ENCODE measurements at regions not wholly inside any gene's neighbourhood (a gene's known extent, or its start where the extent isn't known, plus 50 kb on each side); places are given as distances from the start of the nearest gene placed in this dataset.

DNA sequence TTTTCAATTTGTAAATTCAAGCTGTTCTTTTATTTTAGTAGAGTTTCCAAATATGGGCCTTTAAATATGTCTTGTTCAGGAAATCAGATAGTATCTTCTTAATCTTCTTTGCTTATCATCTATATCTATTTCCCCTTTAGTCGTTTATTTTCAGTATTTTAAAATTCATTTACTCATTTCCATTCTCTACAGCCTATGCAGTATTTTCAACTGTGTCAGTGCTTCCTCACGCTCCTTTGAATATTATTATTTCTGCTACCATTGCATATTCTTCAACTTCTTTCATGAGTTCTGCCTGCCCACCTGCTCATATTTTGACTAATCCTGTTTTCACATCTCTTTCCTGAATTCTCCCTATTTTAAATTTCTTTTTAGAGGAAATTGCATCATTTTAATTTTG lies 185.4 kb downstream of the DKK2 start:
- TF ChIP-seq, protein P1, sequence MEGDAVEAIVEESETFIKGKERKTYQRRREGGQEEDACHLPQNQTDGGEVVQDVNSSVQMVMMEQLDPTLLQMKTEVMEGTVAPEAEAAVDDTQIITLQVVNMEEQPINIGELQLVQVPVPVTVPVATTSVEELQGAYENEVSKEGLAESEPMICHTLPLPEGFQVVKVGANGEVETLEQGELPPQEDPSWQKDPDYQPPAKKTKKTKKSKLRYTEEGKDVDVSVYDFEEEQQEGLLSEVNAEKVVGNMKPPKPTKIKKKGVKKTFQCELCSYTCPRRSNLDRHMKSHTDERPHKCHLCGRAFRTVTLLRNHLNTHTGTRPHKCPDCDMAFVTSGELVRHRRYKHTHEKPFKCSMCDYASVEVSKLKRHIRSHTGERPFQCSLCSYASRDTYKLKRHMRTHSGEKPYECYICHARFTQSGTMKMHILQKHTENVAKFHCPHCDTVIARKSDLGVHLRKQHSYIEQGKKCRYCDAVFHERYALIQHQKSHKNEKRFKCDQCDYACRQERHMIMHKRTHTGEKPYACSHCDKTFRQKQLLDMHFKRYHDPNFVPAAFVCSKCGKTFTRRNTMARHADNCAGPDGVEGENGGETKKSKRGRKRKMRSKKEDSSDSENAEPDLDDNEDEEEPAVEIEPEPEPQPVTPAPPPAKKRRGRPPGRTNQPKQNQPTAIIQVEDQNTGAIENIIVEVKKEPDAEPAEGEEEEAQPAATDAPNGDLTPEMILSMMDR (IDR thresholded peaks at IDR 0.05), result no peak
- no peak for TF ChIP-seq POLR2A (IDR thresholded peaks at IDR 0.05)
